ENCODE measurements at regions not wholly inside any gene's neighbourhood (a gene's known extent, or its start where the extent isn't known, plus 50 kb on each side); places are given as distances from the start of the nearest gene placed in this dataset.

DNA sequence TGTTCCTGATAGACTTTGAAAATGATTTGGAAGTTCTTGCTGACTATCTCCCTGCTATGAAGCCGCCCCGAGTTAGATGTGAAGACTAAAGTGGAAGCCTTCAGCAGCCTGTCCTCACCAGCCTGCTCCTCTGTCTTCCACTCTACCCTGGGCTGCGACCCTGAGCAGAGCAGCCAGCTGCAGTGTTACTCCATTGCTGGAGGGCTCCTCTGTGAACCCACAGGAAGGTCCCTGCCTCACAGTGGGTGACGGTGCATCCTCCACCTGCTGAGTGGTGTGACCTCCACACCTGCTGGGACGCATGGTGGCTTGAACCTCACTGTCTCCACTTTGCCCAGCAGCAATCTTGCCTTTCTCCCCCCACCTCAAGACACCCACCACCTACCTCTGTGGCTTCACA, 116.4 kb downstream of the IRS2 start:
- no peak for FAIRE-seq

DNA sequence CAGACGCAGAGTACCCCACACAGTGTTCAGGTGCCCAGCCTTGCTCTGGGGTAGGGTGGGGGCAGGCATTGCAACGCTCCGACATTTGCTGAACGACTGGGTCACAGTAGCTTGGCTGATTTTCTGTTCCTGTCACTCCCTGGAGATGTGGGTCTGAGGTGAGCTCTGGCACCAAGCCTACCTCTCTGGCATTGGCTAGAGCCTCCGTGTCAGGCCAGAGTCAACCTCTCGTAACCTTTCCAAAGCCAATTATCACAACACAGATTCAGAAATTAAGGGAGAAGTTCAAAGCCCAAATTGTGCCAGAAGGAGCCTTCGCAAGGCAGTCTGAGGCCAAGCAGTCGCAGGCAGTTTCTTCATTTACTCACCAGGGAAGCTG, 117.2 kb downstream of the IRS2 start:
- FAIRE-seq, result no peak

DNA sequence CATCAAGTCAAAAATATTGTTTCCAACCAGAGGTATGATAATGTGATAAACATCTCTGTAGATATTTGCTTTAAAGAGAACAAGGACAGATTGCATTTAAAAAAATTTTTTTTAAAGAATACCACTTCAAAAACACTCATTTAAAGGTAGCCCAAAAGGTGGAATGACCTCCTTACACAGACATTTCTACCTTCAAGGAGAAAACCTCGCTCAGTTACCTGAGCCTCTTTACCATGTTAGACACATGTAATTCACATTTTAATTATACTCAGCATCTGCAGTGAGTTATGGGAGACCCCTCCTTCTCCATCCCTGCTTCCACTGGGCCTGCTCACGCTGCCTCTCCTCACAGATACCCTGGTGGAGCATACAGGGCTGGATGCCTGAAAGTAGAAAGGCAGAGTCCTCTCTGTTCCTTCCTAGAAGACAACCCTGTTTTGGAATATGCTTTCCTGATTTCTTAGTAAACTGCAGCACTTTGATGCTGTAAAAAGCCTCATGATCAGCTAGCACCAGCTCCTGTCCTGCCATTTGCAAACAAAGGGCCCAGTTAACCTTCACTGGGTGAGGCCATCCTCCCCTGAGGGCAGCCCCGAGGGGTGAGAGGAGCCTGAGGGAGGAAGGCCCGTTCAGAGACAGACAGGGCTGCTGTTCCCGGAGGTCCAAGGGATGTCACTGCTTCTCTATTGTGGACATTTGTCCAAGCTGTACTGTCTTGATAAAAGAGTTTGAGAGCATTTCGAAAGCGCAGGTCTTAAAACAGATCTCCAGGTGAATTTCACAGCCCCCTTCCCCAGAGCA, 117.8 kb downstream of the IRS2 start:
- FAIRE-seq, result no peak

DNA sequence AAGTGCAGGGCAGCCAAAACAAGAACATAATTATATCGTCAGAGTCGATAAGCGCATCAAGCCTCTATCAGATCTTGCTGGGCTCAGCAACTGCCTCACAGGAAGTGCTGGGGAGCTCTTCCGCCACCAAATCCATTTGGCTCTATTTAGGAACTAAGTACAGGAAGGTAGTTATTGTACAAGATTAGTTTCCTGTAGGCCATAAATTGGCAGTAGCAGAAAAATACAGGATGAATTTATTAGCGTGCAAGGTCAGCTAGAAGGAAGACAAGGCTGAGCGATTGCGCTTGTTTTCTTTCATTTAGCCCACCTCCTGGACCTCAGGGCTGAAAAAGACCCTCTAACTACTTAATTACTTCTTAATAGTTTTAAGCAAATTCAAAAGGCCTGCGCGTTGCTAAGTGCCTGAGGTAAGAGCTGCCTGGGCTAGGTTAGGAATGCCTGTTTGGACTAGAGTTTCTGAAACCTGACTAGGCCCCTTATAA, 118.5 kb downstream of the IRS2 start:
- no peak for FAIRE-seq

DNA sequence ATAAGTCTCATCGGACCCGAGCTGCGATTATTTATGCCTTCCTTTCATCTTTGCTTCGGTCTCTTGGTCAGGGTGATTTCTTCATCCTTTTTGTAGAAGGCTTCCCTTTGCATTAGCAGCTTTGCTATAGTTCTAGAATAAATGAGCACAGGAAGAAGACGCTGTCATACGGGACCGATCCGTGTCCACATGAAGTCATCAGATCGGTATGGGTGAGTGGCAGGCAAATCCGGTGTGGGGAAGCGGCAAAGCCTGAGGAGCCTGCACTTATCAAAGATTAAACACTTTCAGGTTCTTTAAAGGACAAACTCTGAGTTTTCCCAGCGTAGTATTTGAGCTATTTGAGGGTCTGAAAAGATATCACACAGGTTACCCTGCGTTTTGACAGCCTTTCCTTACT, 119.3 kb downstream of the IRS2 start:
- no peak for FAIRE-seq

DNA sequence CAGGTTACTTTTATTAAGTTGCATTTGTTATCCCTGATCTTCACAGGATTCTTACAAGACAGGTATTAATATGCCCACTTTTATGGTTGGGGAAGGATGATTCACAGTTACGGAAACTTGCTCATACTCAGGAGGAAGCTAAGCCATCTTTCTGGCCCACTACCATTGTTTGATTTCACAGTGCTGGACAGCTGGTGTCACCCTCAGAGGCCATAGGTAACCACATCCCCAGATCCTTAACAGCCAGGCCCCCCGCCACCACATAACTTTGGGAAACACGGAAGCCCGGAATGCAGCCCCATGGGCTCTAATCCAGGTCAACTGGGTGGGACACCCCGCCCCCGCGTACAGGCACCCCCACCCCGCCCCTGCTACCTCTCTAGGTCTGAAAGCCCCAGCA, 119.7 kb downstream of the IRS2 start:
- no peak for FAIRE-seq

DNA sequence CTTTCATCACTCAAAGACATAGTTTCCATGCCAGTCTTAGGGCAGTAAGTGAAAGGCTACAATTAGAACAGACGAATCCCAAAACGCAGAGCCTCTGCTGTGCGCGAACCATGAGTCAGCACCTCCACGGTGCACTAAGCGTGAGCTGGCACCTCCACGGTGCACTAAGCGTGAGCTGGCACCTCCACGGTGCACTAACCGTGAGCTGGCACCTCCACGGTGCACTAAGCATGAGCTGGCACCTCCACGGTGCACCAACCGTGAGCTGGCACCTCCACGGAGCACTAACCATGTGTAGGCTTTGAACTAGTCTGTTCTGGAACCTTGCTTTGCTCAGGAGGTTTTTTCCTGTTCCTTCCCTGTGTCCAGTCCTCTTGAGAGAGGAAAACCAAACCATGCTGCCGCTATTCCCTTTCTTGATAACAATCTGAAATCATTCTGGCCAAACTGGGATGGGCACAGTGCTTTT, 120.6 kb downstream of the IRS2 start:
- FAIRE-seq, result no peak

DNA sequence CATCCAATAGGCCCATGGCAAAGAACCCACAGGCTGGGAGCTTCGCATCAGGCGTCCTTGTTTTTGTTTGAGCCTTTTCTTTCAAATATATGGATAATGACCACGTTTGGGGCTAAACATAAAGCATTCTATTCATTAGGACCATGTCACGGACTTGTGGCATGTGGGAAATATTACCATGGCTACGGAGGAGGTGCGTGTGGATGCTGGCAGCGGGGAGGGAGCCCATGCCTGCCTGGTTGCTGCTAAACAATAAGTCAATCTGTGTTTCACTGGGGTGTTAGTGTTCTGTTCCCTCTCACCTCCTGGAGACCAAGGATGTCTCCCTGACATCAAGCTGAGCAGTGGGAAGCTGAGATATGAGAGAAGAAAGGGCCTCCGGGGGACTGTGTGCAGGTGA, 121.1 kb downstream of the IRS2 start:
- no peak for FAIRE-seq

DNA sequence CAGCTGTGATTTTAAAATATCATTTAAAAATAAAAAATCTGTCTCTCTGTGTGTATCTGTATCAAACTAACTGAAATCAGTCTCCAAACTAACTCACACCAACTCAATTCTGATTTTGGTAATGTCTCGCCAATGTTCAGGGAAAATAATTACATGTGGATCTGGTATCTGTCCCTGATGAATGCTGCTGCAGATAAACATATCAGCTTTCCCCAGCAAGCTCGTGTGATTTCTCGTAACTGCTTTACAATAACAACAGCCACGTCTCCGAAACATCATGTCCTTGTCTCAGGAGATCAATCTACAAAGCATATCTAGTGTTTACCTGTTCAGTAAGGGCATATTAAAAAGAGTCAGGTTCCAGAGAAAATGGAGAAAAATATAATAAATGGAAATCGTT, 129.0 kb downstream of the IRS2 start:
- FAIRE-seq, result no peak

DNA sequence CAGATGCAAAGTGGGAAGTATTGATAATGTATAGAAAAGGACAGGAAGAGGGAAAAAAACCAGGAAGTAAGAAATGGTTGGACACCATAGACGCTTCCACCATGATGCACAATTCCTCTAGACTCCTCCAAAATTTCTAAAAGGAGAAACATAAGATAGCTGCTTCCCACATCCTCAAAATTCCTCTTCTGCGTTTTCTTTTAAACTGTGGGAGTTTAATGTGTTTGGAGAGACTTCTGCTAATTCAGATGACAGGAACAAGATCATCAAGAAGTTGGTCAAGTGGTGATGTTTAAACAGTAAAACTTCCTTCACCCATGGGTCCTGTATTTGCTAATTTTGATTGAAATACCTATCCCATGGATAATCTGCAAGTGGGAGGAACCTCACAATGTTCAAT, 130.2 kb downstream of the IRS2 start:
- no peak for FAIRE-seq

DNA sequence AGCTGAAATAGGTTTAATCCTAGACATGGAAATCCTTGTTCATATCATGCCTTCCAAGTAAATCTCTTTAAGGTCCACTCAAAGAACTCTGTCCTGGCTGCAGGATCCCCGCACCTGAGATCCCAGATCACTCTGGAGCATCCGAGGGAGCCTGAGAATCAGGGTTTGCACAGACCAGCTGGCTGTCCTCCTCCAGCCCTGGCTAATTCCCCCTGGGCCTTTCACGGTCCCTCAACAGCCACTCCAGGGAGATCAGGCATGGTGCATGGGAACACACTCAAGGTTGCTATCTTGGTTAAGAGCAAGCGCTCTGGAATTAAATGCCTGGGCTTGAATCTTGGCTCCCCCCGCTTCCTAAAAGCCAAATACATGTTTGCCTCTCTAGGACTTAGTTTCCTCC, 130.8 kb downstream of the IRS2 start:
- no peak for FAIRE-seq

DNA sequence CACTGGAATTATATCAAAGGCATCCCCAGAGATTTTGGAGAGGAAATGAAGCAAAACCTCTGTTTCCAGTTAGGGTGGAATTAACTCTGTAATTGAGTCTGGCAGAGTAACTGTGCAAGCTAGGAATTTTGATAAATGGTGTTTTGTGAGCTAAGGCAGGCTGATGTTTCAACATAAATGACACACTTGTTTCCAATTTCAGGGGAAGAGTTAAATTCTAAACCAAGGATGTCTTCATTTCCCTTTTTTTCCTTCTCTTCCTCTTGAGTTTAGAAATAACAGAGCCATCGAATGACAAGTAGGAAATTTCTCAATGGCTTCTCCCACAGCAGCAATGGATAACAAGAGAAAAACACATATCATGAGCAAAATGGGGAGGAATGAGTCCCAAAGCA, 131.2 kb downstream of the IRS2 start:
- FAIRE-seq, result no peak

DNA sequence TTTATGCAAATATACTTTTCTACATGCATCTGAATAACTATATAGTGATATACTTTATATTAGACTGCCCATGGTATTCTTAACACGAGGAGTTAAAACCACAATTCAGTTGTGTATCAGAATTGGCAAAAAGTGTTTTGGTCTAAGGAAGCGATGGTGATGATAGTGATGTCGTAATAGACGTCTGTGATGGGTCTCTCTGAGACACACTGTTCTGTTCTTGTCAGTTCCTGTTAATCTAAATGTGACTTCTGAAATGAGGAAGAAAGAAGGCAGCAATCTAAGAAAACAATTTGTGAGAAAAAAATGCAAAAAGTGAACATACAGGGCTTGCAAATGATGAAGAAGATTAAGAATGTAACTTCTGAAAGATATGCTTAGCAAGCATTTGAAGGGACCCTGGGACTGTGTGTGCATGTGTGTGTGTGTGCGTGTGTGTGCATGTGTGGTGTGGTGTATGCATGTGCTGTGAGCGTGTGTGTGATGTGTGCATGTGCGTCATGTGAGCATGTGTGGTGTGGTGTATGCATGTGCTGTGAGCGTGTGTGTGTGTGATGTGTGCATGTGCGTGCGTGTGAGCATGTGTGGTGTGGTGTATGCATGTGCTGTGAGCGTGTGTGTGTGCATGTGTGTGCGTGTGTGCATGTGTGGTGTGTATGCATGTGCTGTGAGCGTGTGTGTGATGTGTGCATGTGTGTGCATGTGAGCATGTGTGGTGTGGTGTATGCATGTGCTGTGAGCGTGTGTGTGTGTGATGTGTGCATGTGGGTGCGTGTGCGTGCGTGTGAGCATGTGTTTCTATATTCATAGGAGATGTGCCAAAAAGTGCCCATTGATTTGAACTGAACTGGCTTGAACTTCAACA, 131.8 kb downstream of the IRS2 start:
- no peak for FAIRE-seq

DNA sequence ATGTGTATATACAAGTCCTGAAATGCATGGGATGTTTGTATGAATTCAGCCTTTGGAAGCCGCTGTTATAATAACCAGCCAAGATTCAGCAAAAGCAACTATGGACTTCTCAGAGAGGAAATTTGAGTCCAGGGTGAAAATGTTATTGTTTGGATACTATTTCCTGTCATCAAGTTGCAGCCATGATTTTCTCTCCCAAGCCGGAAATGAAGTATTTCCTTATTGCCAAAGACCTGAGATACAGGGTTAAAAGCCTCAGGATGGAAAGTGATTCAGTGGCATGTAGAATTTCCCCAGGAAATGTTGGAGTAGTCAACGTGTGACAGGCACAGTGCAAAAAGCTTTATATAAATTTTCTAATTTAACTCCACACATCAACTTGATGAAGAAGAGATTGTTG, 133.9 kb downstream of the IRS2 start:
- no peak for FAIRE-seq

DNA sequence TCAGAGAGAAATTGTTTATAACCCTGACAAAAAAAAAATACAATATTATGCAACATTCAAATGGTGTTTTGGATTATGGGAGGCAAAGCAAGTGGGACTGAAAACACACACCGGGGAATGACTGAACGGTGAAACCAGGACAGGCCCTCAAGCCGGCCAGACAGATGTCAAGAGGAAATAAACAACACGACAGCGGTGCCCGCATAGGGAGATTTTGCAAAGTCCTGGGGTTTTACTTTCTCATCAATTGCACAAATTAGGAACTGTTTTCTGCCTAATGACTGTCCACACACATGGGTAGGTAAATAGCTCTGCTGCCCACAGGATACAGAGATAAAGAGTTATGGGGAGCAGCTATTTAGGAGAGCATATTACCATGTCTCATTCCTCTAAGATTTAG, 134.5 kb downstream of the IRS2 start:
- no peak for FAIRE-seq

DNA sequence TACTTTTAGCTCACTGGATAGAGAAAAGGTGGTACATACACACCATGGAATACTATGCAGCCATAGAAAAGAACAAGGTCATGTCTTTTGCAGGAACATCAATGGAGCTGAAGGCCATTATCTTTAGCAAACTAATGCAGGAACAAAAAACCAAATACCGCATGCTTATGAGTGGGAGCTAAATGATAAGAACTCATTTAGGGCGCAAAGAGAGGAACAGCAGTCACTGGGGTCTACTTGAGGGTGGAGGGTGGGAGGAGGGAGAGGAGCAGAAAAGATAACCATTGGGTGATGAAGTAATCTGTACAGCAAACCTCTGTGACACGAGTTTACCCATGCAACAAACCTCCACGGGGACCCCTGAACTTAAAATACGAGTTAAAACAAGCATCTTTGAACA, 135.1 kb downstream of the IRS2 start:
- no peak for FAIRE-seq

DNA sequence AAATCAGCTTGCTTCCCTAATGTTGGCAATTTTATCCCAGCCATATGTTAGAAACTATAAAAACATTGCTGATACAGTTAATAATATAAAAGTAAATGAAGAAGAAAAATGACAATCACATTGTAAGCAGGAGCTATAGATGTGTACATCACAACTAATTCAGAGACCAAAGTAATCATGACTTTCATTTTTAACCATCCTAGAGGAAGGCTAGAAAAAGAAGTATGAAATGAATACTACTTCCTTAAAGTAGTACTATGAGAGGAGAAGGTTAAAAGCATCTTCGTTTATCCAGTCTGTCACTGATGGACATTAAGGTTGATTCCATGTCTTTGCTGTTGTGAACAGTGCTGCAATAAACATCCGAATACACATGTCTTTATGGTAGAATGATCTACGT, 135.5 kb downstream of the IRS2 start:
- no peak for FAIRE-seq

DNA sequence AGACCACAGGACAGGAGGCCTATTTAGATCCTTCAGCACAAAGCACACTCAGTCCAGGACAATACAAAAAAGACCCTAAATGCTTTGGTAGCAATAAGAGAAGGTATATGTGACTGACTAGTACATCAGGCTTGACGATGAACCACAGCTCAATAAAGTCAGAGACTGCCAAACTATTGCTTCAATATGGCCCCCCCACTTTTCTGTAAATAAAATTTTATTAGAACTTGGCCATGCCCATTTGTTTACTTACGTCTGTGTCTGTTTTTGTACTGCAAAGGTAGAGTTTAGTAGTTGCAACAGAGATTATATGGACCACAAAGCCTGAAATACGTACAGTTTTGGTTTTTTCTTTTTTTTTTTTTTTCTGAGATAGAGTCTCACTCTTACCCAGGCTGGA, 136.7 kb downstream of the IRS2 start:
- FAIRE-seq, result no peak

DNA sequence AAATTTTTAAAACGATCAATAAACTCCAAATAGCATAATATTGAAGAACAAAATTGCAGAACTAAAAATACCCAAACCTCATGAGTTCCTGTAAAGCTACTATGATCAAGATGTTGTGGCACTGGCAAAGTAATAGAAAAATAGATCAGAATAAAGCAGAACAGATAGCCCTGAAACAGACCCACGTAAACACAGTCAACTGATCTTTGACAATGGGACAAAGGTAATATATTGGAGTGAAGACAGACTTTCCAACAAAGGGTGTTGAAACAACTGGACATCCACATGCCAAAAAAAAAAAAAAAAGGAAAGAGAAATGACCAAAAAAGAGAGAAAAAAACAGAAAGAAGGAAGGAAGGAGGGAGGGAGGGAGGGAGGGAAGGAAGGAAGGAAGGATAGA, 138.7 kb downstream of the IRS2 start:
- no peak for FAIRE-seq

DNA sequence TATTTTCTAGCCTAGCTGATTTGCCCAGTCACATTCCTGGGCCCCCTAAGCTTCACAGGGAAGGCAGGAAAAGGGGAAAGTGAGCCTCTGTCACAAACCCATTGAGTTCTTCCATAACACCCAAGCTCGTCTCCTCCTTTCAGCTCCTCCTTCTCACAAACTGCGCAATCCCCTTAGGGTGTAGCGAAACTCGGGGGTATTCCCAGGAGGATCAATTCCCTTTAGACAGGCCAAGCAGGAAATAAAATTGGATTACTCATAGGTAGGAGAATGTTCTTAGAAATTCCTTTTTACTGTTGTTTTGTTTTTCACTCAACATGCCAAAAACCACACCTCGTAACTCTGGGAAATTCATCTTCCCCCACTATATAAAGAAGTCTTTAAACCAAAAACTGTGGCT, 139.3 kb downstream of the IRS2 start:
- no peak for FAIRE-seq

DNA sequence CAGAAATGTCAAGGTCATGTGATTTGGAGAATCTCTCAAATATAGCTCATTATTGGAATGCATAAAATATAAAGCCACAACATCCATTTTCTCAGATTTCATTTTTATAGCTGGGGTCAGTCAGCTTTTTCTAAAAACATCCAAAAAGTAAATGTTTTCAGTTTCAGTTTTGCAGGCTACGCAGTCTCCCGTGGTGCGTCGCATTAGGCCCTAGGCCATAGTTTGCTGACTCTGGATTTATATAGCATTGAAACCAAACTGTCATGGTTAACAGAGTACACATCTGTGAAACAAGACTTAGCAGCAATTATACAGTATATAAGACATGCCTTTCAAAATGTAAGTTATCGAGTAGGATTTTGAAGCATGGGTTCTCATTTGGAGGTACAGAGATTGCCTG, 140.0 kb downstream of the IRS2 start:
- FAIRE-seq, result no peak

DNA sequence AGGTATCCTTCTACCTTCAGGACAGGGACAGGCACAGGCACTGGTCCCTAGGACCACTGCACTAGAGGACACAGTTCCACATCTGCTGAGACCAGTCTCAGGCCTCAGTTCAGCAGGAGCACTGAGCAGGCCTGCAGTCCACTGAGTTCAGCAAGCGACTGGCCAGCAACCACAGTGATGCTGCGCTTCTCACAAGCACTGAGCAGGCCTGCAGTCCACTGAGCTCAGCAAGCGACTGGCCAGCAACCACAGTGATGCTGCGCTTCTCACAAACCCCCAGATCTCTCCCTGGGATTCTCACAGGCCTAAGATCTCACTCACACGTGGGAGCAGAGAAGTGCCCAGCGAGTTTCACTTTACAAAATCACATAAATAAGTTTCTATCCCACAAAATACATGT, 140.6 kb downstream of the IRS2 start:
- no peak for FAIRE-seq

DNA sequence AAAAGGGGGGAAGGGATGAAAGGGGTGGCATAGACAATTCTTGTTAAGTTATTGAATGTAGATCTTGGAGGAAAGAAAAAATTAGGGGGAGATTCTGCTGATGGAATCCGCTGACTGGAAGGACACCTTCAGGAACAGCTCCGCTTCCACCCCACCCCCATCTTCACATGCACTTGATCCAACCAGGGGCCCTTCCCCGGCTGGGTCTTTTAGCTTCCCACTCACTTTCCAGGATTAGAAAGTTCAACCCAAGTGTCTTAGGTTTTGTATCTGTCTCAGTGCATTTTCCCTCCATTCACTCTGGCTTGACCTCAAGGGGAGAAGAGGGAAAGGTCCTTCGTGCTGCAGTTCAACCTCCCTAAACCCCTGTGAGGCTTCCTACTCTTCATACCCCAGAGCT, 141.4 kb downstream of the IRS2 start:
- no peak for FAIRE-seq

DNA sequence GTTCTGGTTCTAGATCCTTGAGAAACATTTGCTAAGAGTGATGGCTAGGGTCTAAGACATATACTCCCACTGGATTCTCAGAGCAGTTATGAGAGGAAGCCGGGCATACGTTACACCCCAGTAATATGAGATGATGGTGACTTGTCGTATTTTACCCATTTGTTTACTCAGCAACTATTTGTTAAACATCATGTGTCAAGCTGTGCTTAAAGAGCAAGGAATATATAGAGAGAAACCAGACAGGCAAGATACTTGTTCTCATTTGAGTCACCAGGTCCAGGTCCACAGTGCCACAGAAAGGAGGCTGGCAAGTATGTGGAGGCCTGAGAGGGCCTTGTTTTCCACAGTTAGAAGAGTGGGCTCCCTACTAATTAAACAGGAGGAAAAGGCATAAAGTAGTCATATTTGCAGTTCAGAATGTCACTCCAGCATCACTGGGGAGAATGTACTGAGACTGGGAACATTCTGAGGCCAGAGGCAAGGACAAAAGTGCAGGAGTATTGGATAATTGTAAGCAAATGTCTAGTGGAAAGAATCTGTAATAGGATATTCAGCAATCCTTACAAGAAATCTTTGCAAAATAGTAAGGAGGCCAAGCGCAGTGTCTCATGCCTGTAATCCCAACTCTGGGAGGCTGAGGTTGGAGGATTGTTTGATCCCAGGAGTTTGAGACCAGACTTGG, 142.2 kb downstream of the IRS2 start:
- no peak for FAIRE-seq
